HG03565 (cell line): ENCODE measurements at regions not wholly inside any gene's neighbourhood (a gene's known extent, or its start where the extent isn't known, plus 50 kb on each side); places are given as distances from the start of the nearest gene placed in this dataset.
"Not testable (repeated sequence)": the region's sequence is repeated elsewhere in the genome, so short reads cannot be mapped to it uniquely, and the experiment has no call there.

Source experiments
- ATAC-seq: cut with Tn5 transposase; IDR thresholded peaks from one replicate; pipeline ENCODE4 v1.9.1; 2021; ENCODE audit warnings: mild to moderate bottlenecking, moderate library complexity; ENCODE audit not compliant: unreplicated experiment

DNA sequence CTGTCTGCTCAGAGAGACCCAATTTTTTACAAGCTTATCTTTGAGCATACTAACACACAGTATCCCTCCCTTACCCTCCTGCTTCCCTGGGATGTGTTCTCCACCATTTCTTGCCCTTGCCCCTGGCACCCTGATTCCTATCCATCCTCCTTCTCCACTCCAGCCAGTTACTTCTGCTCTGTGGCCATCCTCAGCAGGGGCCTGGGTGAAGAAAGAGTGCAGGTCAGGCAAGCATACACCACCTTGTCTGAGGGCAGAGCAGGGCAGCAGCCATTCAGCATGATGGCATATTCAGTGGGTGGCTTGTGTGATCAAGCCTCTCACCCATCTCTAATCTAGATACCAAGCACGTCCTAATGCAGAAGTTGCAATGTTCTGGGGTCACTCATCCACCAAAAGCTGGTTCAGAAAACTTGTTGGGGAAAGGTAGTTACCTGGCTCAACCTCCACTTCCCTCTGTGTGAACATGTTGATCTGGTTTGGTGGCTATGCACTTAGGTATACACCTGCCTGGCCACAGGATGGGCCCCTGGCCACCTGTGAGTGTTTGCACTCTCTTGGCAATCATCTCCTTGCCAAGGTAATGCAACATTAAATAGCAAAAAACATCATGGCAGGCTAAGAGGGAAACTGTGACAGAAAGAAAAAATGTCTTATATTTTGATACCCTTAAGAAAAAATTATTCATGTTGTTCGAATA is 900.3 kb upstream of the MIR17HG start:
- no peak for ATAC-seq

DNA sequence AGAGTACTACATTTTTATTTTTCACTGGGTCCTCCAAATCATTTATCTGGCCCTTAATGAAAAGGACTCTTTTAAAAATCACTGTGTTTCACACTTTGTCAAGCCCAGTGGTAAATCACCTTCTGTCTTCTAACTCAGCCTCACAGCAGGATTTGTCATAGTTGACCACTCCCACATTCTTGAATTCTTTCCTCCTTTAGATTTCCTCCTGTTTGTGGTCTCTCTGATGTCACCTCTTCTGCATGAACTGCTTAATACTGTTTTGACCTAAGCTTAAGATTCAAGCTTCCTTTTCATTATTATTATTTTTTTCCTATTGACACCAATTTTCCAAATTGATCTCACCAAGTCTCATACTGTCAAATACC is 899.8 kb upstream of the MIR17HG start:
- no peak for ATAC-seq

DNA sequence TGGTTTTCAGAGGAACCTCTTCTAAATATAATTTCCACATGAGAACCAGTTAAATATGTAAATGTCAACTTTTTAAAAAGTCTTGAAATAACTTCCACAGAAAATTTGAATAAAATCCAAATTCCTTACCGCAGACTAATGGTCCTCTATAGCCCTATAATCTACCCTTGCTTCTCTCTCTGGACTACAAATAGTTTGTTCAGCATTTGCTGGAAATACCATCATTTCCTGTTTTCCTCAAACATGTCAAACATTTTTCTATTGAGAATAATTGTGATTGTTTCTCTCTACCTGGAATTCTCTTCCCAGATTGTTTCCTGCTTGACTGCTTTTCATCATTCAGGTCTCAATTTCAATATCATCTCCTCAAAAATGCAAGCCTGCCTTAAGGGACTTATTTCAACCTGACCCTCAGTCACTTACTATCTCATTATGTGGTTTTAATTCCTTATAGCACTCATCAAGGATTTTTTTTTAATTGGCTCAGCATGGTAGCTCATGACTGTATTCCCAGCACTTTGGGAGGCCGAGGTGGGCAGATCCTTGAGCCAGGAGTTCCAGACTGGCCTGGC is 898.9 kb upstream of the MIR17HG start:
- no peak for ATAC-seq

GRCh38 chr13:90453342-90453741 is 894.1 kb upstream of the MIR17HG start:
- no peak for ATAC-seq

GRCh38 chr13:90454002-90454636 is 893.4 kb upstream of the MIR17HG start:
- ATAC-seq = no peak

GRCh38 chr13:90455067-90455466 is 892.4 kb upstream of the MIR17HG start:
- no peak for ATAC-seq

DNA sequence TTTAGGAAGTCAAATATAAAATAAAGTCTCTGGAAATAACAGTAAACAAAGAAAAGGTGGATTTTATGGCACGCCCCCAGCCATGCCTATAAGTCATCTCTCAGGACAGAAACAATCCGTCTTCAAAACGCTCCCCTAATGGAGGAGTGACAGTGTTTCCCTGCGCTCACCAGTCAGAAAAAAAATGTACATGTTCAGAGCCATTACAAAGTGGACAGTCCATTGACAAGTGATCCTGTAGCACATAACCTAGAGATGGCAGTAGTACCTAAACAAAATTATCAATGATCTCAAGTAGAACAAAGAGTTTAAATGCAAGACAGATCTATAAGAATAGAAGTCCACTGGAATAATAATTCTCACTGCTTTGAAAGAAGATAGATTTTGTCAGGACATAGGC is 891.7 kb upstream of the MIR17HG start:
- ATAC-seq = no peak

DNA sequence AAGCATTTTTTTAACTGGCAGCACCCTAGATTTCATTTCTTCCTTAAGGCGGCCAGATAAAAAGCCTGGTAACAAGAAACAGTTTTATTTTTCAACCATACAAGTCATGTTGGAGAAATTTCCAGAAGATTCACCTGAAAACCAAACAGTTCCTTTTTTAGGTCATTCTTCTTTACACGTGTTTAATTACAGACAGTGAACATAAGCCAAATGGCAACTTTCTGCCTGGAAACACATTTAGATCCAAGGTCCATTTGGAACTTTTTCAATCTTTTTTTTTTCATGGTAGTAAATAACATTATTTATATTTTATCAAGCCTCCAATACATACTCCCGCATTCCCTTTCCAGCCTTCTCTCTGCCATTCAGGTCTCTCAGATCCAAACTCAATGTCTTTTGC is 886.1 kb upstream of the MIR17HG start:
- no peak for ATAC-seq

- ATAC-seq = no peak
These were observed 870.3 kb upstream of the MIR17HG start for GRCh38 chr13:90477216-90477615.

GRCh38 chr13:90483906-90484305 is 863.6 kb upstream of the MIR17HG start:
- ATAC-seq = no peak

DNA sequence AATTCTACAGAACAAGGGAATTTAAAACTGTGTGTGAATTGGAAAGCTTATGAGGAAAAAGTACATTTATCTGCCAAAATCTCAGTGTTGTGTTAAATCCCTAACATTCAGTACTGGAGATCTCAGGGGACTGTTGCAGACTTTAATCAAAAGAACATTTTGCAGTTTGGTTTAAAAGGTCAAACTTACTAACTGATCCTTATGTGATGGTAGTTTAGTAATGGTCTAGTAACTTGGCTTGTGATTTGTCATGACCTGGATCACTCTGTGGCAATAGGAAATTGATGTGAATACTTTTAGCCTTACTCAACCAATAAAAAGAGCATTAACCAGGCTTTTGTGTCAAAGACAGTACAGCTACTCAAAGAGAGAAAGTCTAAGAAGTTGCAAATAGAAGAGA is 862.1 kb upstream of the MIR17HG start:
- no peak for ATAC-seq

DNA sequence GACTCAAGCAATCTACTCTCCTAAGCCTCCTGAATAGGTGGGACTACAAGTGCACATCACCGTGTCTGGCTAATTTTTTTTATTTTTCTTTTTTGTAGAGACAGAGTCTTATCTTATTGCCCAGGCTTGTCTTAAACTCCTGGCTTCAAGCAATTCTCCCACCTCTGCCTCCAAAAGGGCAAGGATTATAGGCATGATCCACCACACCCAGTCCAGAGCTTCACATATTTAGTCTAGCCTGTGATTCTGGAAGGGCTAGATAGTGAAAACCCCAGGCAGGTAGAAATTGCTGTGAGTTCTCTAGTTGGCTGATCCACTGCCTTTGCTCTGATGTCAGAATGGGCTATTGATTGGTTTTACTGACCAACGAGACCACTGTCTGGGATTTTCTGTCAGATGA is 854.6 kb upstream of the MIR17HG start:
- no peak for ATAC-seq

GRCh38 chr13:90493667-90494066 is 853.8 kb upstream of the MIR17HG start:
- no peak for ATAC-seq

DNA sequence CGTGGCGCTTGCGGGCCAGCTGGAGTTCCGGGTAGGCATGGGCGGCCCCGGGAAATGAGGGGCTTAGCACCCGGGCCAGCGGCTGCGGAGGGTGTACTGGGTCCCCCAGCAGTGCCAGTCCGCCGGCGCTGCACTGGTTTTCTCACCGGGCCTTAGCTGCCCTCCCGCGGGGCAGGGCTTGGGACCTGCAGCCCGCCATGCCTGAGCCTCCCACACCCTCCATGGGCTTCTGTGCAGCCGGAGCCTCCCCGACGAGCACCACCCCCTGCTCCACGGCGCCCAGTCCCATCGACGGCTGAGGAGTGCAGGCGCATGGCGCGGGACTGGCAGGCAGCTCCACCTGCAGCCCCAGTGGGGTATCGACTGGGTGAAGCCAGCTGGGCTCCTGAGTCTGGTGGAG is 852.6 kb upstream of the MIR17HG start:
- not testable (repeated sequence) for ATAC-seq

DNA sequence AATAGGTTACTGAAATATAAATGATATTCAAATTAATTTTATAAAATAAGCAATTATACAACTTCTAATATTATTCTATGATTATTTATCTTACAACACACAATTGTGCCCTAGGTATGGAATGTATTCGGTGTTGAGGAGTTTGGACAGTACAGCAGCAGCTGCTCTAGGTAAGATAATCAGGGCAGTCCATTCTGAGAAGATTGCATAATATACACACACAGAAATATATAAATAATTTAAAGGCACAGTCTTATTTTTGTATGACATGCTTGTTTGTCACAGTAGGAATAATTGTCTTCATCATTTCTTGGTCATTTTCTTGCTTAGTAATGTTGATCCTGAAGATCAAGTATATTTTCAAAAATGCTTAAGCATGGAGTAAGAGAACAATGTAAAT is 849.4 kb upstream of the MIR17HG start:
- ATAC-seq = no peak

DNA sequence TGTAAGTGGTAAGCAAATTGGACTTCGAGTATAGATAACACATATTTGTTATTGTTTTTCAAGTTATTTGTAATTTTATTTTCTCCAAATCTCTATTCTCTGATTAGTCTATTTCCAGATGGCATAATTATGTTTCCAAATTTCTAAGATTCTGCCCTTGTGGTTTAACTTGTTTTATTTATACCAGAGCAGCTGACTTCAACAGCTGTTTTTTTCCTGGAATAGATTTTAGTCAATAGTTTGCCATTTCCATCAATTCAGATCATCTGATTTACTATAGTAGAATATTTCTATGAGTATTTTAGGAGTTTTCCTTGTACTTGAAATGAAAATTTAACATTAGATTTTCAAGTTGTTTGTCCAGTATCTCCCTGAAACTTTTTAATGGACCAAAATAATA is 848.7 kb upstream of the MIR17HG start:
- no peak for ATAC-seq

GRCh38 chr13:90500569-90500968 is 846.9 kb upstream of the MIR17HG start:
- no peak for ATAC-seq

GRCh38 chr13:90502153-90502552 is 845.3 kb upstream of the MIR17HG start:
- no peak for ATAC-seq

- no peak for ATAC-seq
These were observed 844.7 kb upstream of the MIR17HG start for GRCh38 chr13:90502762-90503161.

- no peak for ATAC-seq
These were observed 837.2 kb upstream of the MIR17HG start for GRCh38 chr13:90510319-90510718.

DNA sequence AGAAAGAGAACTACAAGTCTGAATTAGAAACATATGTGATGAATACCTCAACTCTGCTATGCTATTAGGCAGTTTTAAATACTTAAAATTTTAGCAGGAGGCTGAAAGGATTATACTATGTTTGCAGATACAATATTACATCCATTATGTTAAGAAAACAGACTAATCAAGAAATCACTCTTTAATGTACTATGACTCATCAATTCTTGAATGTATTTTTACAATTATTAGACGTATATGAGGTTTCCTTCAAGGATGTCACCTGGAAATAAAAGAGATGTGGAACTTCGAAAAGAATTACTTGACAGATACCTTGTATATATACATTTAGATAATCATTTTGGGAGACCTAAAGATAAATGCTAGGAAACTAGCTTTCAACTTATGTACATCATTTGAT is 835.6 kb upstream of the MIR17HG start:
- ATAC-seq = no peak

DNA sequence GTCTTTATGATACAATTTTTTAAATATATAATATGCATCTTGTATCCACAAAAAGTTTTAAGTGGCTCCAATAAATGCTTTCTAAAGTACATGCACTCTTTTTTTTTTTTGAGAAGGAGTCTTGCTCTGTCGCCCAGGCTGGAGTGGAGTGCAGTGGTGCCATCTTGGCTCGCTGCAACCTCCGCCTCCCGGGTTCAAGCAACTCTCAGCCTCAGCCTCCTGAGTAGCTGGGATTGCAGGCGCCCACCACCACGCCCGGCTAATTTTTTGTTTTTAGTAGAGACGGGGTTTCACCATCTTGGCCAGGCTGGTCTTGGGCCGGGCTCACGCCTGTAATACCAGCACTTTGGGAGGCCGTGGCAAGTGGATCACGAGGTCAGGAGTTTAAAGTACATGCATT is 832.8 kb upstream of the MIR17HG start:
- not testable (repeated sequence) for ATAC-seq

DNA sequence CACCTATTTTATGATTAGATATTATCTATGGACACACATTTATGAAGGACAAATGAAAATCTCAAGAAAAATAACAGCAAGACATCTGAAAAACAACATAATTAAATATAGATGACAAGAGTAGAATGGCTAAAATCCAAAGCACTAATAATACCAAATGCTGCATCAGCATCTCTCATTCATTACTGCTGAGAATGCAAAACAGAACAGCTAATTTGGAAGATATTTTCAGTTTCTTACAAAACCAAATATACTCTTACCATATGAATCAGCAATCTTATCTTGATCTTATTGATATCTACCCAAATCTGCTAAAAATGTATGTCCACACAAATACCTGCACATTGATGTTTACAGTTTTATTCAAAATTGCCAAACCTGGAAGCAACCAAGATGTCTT is 829.1 kb upstream of the MIR17HG start:
- ATAC-seq = no peak
